Right renal pelvis (tissue), 4 donors: ENCODE measurements at regions not wholly inside any gene's neighbourhood (a gene's known extent, or its start where the extent isn't known, plus 50 kb on each side); places are given as distances from the start of the nearest gene placed in this dataset.
"Not testable (repeated sequence)": the region's sequence is repeated elsewhere in the genome, so short reads cannot be mapped to it uniquely, and the experiment has no call there.

ENCODE experiments used
- DNase-seq, 4 donors: peaks; one replicate each; pipeline ENCODE4 v3.0.0-alpha.2; 2013; ENCODE audit warnings: low read depth in 4 of 4, low spot score in 3 of 4, missing footprints in 1 of 4

DNA sequence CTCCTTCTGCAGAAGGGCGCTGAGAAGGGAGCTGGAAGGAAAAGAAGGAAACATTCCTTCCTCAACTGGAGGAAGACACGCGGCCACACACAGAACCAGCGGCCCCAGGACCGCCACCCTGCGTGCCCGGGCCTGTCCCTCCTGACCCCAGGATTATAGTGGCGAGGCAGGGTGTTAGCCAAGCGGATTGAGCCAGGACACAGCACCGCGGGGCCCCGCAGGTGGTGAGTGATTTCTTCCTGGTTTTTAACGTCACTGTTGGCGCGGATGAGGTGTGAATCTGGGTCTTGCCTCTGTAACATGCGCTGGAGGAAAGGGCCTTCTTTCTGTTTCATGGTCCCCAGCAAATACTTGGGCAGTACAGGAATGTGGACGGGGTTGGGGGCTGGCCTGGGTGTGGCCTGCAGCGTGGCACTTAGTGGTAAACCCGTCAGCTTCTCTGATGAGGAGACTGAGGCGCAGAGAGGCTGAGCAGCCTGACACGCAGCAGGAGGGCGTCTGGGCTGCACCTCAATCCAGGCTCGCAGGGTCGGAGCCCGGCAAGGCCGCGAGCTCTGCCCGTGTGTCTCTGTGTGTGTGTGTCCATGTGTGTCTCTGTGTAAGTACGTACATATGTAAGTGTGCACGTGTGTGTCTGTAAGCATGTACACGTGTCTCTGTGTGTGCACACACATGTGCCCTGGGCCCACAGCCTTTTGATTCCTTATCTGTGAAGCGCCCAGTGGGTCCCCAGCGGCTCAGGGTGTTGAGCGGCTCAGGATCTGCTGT, 158.4 kb upstream of the ZNF469 start:
- not testable (repeated sequence) for DNase-seq

DNA sequence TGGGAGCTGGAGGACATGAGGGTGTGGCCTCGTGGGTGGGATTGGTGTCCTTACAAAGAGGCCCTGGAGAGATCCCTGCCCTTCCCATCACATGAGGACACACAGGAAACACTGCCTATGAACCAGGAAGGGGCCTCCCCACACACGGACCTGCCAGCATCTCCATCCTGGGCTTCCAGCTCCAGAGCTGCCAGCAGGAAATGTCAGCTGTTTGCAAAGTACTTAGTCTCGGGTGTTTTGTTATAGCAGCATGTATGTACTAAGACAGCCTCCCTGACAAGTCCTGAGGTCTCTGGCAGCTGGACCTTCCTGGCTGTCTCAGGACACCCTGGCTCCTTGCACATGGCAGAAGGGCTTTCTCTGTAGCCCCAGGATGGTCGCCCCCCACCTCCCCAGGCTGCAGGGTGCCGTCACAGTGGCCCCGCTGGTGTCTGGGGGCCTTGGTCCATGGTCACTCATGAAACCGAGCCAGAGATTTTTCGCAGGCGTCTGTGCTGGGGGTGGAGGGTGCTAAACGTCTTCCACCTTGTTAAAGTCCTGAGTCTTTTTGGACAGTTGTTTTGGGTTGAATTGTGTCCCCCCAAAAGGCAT, 157.0 kb upstream of the ZNF469 start:
- DNase-seq: not testable (repeated sequence)

DNA sequence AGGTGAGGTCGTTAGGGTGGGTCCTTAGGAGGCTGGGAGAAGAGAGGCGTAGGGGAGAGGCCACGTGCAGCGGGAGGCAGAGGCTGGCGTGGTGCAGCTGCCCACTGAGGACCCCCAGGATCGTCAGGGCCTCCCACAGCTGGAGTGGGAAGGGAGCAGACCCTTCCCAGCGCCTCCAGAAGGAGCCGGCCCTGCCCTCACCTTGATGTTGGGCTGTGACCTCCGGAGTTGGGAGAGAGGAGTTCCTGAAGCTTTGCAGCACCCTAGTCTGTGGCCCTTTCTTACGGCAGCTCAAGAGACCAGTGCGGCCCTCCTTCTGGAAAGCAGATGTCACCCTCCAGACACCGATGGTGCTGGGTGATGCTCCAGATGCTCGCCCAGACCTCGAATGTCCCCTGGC, 156.5 kb upstream of the ZNF469 start:
- DNase-seq: not testable (repeated sequence)

DNA sequence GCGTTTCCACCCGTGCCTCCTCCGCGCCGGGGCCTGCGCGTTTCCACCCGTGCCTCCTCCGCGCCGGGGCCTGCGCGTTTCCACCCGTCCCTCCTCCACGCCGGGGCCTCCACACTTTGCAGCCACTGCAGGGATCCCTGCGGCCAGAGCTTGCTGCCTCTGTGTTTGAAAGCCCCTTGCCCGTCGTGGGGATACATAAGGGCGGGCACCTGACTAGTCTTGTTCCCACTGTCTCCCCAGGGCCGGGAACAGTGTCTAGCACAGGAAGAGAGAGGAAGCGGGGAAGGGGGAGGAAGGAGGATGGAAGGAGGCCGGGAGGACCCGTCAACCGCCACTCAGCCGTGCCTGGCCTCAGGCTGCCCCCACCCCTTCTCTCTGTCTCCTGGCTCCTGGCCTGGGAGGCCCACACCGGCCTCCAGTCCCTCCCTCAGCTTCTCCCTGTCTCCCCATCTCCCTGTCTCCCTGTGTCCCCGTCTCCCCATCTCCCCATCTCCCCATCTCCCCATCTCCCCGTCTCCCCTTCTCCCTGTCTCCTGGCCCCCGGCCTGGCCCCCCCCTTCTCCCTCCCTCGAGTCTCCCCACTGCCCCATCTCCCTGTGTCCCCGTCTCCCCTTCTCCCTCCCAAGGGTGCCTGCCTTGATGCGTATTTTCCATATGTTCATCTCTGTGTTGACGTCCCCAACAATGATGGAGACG, 155.6 kb upstream of the ZNF469 start:
- DNase-seq: not testable (repeated sequence)

GRCh38 chr16:88227722-88228482, 154.9 kb upstream of the ZNF469 start:
- DNase-seq: not testable (repeated sequence)

DNA sequence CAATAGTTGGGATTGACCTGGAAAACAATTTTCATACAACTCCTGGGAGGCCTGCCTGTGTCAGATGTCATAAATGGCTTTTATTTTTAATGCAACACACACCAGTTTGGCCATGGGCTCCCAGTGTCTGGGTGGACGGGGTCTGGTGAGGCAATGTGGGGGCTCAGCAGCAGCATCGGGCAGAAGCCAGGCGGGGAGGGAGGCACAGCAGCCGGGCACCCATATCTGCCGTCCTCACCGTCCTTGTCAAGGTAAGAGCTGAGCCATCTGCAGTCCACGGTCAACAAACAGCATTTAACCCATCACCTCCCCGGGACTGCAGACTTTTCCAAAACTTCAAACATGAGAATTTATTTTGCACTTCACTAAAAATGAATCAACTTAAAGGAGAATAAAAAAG, 154.0 kb upstream of the ZNF469 start:
- DNase-seq: not testable (repeated sequence)

GRCh38 chr16:88229710-88230109, 153.0 kb upstream of the ZNF469 start:
- DNase-seq: not testable (repeated sequence)

DNA sequence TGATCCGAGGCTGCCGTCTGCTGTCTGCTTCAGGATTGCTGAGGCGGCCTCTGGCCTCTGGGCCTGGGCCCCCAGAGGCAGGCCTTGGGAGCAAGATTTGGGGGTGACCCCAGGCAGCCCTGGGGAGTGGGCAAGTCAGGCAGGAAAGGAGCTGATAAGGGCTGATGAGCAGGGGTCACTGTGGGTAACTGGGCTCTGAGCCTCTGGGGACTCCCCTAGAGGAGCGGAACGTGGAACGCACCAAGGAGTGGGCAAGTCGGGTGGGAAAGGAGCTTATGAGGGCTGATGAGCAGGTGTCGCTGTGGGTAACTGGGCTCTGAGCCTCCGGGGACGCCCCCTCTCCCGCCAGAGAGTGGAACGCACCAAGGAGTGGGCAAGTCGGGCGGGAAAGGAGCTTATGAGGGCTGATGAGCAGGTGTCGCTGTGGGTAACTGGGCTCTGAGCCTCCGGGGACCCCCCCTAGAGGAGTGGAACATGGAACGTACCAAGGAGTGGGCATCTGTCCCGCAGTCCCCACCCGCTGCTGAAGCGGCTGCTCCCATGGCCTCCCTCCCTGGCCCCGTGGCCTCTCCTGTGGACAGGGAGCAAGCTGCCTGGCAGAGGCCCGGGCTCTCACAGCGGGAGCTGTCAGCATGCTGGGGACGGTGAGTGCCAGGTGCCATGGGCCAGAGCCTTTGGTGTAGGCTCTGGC, 152.3 kb upstream of the ZNF469 start:
- not testable (repeated sequence) for DNase-seq

DNA sequence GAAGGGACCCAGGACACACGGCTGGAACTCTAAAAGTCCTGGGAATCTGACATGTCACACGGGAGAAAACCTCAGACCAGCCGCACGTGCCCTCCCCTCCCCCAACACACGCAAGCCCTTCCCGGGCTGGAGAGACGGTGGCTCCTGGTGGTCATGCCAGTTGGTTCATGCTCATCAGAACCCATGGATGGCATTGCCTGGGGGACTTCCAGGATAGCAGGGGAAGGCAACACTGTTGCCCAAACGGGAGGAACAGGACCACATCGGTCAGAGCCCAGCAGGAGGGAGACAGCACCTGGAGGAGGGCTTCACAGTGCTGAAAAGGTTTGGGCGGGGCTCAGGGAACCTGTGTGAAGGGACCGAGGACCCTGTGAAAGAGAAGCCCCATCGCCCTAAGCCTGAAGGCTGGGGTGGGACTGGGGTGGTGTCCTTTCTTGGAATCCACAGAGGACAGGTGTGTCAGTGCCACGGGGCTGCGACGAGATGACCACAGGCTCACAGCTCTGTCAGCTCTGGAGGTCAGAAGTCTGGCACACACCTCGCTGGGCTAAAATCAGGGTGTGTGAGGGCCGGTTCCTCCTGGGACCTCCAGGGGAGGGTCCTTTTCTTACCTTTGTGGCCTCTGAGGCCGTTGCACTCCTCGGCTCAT, 151.7 kb upstream of the ZNF469 start:
- DNase-seq: not testable (repeated sequence)

DNA sequence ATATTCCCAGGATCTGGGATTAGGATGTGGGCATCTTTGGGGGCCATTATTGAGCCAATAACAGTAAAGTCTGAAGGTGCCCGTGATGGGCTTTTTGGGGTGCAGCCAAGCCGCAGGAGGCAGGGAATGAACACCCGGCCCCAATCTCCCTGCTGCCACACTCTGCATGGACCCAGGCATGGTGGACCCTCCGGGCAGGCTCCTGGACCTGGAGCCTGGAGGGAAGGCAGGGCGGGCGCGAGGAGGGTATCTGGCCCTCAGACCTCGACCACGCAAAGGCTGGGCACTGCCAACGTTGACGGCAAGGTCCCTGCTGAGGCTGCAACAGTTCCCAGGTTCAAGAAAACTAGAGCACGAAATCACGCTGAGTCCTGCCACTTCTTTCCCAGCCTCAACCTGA, 150.9 kb upstream of the ZNF469 start:
- not testable (repeated sequence) for DNase-seq

GRCh38 chr16:88232401-88233258, 150.1 kb upstream of the ZNF469 start:
- DNase-seq: not testable (repeated sequence)

- not testable (repeated sequence) for DNase-seq
Observed at GRCh38 chr16:88233621-88234420, 148.9 kb upstream of the ZNF469 start.

DNA sequence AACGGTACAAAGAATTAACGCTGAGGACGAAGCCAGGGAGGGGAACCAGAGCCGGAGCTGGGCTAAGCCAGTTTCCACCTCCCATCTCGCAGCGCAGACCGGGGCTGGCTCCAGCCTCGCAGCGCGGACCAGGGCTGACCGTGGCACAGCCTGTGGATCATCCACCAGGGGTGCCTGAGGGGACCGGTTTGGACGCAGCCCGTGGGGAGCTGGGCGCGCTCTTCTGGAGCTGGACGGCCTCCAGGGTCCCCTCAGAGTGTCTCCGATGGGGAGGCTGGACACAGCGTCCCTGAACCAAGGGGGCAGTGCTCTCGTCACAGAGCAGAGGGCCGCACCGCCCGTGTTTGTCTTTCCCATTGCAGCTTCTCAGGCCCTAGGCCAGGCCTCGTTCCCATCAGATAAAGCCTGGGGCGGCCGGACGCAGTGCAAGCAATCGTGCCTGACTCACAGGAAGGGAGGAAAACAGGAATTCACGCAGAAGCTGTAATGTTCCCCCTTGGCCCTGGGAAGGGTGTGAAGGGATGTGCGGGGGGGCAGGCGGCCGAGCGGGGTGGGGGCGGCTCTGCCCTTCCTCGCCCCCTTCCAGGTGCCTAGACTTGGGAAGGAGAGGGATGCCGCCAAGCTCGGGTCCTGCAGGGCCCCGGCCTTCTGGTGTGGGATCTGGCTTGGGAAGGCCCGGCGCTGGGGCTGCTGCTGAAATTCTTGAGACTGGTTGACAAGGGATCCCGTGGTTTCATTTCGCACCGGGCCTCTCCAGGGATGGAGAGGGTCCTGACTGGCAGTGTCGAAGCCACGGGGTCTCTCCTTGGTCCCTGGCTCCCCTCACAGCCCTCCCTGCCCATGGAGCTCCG, 148.1 kb upstream of the ZNF469 start:
- DNase-seq: not testable (repeated sequence)

DNA sequence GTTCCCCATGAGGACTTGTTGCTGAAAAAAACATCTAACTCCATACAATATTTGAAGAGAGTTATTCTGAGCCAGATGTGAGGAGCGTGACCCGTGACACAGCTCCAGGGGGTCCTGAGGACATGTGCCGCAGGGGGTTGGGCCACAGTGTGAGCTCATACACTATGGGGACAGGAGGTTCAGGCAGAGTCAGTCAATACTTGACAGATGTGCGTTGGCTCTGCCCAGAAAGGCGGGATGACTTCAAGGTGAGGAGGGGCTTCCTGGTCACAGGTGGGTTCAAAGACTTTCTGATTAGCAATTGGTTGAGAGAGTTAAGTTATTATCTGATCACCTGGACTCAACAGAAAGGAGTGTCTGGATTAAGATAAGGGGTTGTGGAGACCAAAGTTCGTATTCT, 147.1 kb upstream of the ZNF469 start:
- DNase-seq: not testable (repeated sequence)

- DNase-seq: peak in 2 of 4 donors; percentile 30 to 44
Observed at GRCh38 chr16:88236229-88236628, 146.5 kb upstream of the ZNF469 start.

GRCh38 chr16:88237314-88237713, 145.4 kb upstream of the ZNF469 start:
- DNase-seq: not testable (repeated sequence)
